GM12874 (cell line): ENCODE measurements at regions not wholly inside any gene's neighbourhood (a gene's known extent, or its start where the extent isn't known, plus 50 kb on each side); places are given as distances from the start of the nearest gene placed in this dataset.

ENCODE experiments used
- CTCF ChIP-seq: IDR thresholded peaks from 2 replicates; pipeline ENCODE4 v1.5.1; 2011; ENCODE audit warnings: low read depth, mild to moderate bottlenecking, control low read depth, low read length, moderate library complexity; ENCODE audit not compliant: insufficient read depth

- TF ChIP-seq CTCF, result no peak
These were observed 975.2 kb upstream of the NOVA1 start for GRCh38 chr14:27573018-27573417.

GRCh38 chr14:27587103-27587502, 989.3 kb upstream of the NOVA1 start:
- no peak for TF ChIP-seq CTCF

GRCh38 chr14:27605282-27605681, 1007.4 kb upstream of the NOVA1 start:
- TF ChIP-seq CTCF, result no peak

- no peak for TF ChIP-seq CTCF
These were observed 1010.5 kb upstream of the NOVA1 start for GRCh38 chr14:27608377-27608776.

GRCh38 chr14:27612121-27612520, 1014.3 kb upstream of the NOVA1 start:
- no peak for TF ChIP-seq CTCF

GRCh38 chr14:27613102-27613501, 1015.3 kb upstream of the NOVA1 start:
- TF ChIP-seq CTCF, result no peak

GRCh38 chr14:27623782-27624181, 1025.9 kb upstream of the NOVA1 start:
- no peak for TF ChIP-seq CTCF
